HG02943 (cell line): ENCODE measurements at regions not wholly inside any gene's neighbourhood (a gene's known extent, or its start where the extent isn't known, plus 50 kb on each side); places are given as distances from the start of the nearest gene placed in this dataset.

ENCODE experiments used
- ATAC-seq: cut with Tn5 transposase; IDR thresholded peaks from one replicate; pipeline ENCODE4 v1.9.1; 2021; ENCODE audit warnings: mild to moderate bottlenecking, low read depth, moderate library complexity; ENCODE audit not compliant: unreplicated experiment

- no peak for ATAC-seq
These were observed 208.6 kb upstream of the PFN2 start for GRCh38 chr3:150179330-150179729.

DNA sequence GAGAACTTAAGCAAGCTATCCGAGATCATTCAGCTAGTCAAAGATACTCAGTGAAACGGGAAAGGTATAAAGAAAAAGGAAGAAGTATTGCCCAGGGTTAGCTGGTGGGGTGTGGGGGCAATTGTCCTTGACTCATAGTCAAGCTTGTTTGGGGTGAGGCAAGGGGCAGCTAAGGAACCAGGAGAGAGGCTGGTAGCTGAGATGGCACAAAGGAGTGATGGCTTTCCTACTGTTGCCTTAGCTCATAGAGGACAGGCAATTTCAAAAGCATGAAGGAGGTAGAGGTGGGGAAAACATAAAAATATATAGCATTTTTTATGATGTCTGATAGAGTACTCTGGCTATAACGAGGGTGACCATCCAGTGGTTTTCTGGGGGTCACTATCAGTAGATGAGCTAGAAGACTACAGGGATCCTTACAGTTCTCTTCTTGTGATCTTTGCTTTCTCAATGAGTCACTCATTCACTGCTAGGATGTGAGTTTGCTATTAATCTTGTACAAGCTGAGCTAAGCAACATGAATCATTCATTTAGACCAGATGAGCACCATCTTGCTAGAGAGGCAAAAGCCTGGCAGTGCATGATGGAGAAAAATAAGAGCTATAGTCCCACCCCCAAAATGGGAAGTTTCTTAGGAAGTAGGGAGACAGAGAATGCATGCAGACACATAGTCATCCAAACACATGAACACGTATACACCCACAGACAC, 207.1 kb upstream of the PFN2 start:
- ATAC-seq: no peak

DNA sequence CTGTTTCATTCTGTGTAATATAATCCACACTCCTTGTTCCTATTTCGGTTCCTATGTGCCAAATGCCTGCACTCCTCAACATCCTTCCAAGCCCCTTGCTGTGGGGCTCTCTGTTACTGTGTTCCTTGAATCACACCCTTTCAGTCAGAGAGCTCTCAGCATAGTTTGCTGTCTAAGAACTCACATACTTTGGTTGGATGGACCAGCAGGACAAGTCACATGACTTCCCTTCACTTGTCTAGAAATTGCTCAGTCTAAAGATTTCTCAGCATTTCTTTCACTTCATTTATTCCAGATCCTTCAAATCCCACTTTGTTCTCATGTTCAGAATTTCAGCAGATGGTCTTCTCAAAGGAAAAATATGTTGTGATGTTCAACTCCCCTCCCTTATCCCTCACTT, 203.5 kb upstream of the PFN2 start:
- no peak for ATAC-seq

DNA sequence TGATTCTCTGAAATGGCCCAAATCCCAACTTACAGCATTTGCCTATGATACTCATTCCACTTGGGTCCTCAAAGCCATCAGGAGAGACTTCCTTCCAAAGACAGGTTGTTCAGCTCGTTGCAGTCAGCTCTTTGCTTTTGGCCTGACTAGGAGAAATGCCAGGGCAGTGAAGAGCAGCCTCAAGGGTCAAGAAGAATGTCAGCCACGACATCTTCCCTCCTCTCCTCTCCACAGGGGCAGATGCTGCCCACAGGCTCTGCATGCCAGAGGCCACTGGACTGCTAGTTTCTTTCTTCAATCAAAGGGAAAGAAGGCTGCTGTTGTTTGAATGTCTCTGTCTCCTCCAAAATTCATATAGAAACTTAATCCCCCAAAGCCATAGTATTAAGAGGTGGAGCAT, 201.7 kb upstream of the PFN2 start:
- no peak for ATAC-seq

GRCh38 chr3:150170852-150171520, 200.3 kb upstream of the PFN2 start:
- no peak for ATAC-seq

- no peak for ATAC-seq
These were observed 198.7 kb upstream of the PFN2 start for GRCh38 chr3:150169330-150169940.

DNA sequence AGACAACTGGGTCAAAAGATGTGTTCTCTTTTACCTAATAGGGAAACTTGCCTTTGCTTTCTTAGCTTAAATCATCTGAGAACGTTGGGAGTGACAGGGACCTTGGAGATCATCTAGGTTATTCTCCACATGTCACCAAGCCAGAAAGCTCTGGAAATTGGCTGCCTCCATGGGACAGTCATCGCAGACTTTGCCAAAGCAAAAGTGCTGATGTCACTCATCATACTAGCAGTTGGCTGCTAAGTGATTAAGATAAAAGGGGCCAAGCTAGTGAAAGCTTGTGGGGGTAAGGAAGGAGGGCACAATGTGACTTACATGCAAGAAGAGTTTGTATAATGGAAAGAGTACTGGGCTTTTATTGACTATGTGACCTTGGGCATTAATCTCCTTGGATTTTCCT, 198.0 kb upstream of the PFN2 start:
- no peak for ATAC-seq

- no peak for ATAC-seq
These were observed 194.8 kb upstream of the PFN2 start for GRCh38 chr3:150165396-150166094.

- no peak for ATAC-seq
These were observed 190.3 kb upstream of the PFN2 start for GRCh38 chr3:150161011-150161410.

DNA sequence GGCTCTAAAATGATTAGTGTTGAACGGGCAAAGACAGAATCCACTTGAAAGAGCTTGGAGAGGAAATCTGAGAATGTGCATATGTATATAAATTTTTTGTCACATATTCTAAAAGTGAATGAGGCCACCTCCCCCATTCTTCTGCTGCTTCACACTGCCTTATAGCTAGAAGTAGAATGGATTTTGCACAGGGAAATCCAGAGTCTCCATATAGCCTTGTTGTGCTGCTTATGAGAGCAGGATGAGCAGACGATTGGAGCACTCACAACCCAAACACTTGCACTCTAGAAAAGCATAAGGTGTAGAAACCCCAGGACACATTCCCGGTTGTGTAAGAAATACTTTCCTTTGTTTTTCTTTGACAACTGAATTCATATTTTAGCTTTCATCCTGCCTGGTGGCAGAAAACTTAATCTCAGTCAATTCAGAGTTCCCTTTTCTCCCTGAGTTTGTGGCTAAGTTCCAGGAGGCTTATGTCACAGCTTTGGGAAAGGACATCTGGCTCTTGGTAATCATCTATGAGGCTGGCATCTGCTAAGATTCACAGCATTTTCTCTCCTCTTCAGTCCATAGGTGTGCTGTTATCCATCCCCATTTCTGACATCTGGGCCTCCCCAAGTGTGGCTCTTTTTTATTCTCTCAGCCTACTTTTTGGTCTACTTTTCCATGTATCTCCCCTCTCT, 188.4 kb upstream of the PFN2 start:
- ATAC-seq: no peak

DNA sequence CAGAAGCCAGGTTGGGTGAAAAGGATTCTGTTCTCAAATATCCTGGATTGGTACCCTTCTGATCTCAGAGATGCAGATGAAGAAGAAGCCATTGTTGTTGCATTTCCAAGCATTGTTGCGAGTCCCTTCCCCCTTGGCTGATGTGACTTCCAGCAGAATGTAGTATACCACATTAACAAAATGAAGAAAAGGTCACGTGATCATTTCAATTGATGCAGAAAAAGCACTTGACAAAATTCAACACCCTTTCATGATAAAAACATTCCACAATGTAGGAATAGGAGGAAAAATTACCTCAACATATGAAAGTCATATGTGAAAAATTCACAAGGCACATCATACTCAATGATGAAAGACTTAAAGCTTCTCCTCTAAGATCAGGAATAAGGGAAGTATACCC, 181.9 kb upstream of the PFN2 start:
- ATAC-seq: no peak

DNA sequence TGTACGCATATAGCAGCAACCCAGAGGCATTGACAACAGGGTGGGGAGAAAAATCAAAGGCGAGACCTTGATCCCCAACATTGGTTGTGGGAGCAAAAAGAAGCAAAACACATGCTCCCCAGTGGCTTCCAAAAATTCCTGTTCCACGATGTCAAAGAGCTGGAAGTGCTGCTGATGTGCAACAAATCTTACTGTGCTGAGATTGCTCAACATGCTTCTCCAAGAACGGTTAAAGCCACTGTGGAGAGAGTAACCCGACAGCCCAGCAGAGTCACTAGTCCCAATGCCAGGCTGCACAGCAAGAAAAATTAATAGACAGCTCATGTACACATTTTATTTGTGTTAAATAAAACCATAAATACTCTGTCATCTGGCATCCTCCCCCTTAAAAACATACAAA, 179.9 kb upstream of the PFN2 start:
- ATAC-seq: no peak

- ATAC-seq: no peak
These were observed 179.0 kb upstream of the PFN2 start for GRCh38 chr3:150149651-150150051.

DNA sequence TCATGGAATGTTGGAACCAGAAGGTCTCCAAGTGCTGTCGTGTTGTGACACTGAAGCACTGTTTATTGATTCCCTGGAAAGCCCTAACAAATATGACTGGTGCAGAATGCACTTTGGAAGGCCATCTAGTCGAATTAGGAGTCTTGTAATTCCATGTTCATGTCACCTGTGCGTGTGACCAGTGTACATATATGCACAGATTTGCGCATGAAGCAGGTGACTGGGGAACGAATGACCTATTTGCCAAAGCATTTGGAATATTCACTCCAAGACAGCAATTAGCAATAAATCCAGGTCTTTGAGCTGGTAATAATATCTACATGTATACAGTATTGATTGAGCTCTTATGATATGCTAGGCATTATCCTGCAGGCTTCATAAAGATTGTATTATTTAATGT, 177.5 kb upstream of the PFN2 start:
- no peak for ATAC-seq

DNA sequence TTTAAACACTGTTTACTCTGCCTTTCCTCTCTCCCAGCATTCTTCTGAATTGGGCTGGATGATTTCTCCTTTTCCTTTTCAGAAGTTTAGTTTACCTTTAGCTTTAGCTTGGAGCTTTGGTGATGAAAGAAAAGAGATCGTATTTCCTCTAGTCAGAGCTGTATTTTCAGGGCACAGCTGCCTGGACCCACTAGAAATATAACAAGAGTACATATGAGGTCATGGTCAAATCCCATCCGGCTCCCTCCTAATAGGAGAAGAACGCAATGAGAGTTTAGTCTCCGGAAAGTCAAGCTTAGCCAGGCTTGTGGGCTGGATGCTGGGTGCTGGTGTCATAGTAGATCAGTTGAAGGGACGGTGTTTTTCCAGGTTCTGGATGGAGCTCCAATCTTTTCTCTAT, 177.1 kb upstream of the PFN2 start:
- no peak for ATAC-seq

- ATAC-seq: no peak
These were observed 176.5 kb upstream of the PFN2 start for GRCh38 chr3:150146991-150147761.

DNA sequence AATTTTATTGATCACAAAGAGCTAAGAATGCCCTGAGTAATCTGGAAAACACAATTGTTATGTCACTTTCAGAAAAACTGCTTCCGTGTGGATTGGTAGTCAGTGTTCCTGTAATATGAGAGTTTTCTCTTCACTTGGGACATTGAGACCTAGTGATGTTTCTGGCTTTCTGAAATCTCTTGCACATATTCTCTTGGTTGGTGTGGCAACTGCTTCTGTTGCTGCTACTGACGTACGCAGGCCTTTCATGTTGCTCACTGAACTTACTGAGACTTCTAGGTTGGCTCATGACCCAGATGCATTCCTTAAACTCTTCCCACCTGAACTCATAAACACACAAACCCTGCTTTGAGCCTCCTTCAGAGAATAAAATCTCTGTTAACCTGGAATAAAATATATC, 175.0 kb upstream of the PFN2 start:
- no peak for ATAC-seq

DNA sequence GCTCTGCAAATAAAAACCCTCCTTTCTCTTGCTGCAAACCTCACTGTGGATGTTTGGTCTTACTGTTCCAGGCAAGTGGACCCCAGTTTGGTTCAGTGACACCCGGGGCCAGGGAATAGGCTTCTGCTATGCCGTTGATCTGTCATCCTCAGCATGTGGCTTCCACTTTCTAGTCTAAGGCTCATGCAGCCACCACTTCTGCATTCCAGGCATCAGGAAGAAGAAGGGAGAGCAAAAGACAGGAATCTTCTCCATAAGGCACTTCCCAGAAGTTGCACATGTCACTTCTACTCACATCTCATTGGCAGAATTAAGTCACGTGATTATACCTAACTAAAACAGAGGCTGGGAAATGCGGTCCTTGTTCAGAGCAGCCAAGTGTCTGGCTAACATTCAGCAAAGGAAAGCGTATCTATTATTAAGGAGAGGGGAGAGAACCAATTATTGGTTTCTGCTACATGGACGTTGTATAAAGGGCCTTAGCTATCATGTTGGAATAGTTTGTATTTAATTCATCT, 173.6 kb upstream of the PFN2 start:
- no peak for ATAC-seq

GRCh38 chr3:150142936-150143335, 172.2 kb upstream of the PFN2 start:
- ATAC-seq: no peak

GRCh38 chr3:150141790-150142326, 171.2 kb upstream of the PFN2 start:
- no peak for ATAC-seq
